ENCODE measurements at regions not wholly inside any gene's neighbourhood (a gene's known extent, or its start where the extent isn't known, plus 50 kb on each side); places are given as distances from the start of the nearest gene placed in this dataset.

GRCh38 chr15:29560896-29561295 is 261.4 kb downstream of the TJP1 start:
- Mint-ChIP-seq H3K27ac (no peak overlapping the region), H3K4me1 (peaks cover 10% of the 10 kb centered on the region), H3K9me3 (peaks cover 17% of the 10 kb centered on the region), H3K4me3 (no peak overlapping the region), H3K36me3 (no peaks in the 10 kb centered on the region), H3K27me3 (ENCODE audit: low read depth) (peaks cover 71% of the 10 kb centered on the region)
- DNase-seq (ENCODE audit: low spot score in 2 of 2, unreplicated experiment in 2 of 2) = no peak
- TF ChIP-seq CTCF (IDR thresholded peaks at IDR 0.05; ENCODE audit: unreplicated experiment) = no peak

- Mint-ChIP-seq H3K36me3 (no peaks in the 10 kb centered on the region), H3K9me3 (peaks cover 15% of the 10 kb centered on the region), H3K27me3 (ENCODE audit: low read depth) (peaks cover 59% of the 10 kb centered on the region), H3K27ac (no peak overlapping the region), H3K4me3 (no peak overlapping the region), H3K4me1 (peaks cover 10% of the 10 kb centered on the region)
- no peak for DNase-seq (ENCODE audit: low spot score in 2 of 2, unreplicated experiment in 2 of 2)
- TF ChIP-seq CTCF (IDR thresholded peaks at IDR 0.05; ENCODE audit: unreplicated experiment) = no peak
These were observed 264.0 kb downstream of the TJP1 start for GRCh38 chr15:29558261-29558660.

GRCh38 chr15:29557171-29557570 is 265.1 kb downstream of the TJP1 start:
- DNase-seq (ENCODE audit: low spot score in 2 of 2, unreplicated experiment in 2 of 2) = no peak
- no peaks in the 10 kb centered on the region for H3K36me3 Mint-ChIP-seq
- peaks cover 11% of the 10 kb centered on the region for H3K9me3 Mint-ChIP-seq
- peaks cover 10% of the 10 kb centered on the region for H3K4me1 Mint-ChIP-seq
- H3K4me3 Mint-ChIP-seq = no peak overlapping the region
- H3K27ac Mint-ChIP-seq = no peak overlapping the region
- TF ChIP-seq CTCF (IDR thresholded peaks at IDR 0.05; ENCODE audit: unreplicated experiment) = no peak
- peaks cover 59% of the 10 kb centered on the region for H3K27me3 Mint-ChIP-seq (ENCODE audit: low read depth)

- Mint-ChIP-seq H3K9me3 (peaks cover 5% of the 10 kb centered on the region), H3K36me3 (no peaks in the 10 kb centered on the region), H3K27ac (no peak overlapping the region), H3K4me3 (no peak overlapping the region), H3K27me3 (ENCODE audit: low read depth) (peaks cover 53% of the 10 kb centered on the region), H3K4me1 (peaks cover 10% of the 10 kb centered on the region)
- no peak for DNase-seq (ENCODE audit: low spot score in 2 of 2, unreplicated experiment in 2 of 2)
- no peak for TF ChIP-seq CTCF (IDR thresholded peaks at IDR 0.05; ENCODE audit: unreplicated experiment)
These were observed 265.9 kb downstream of the TJP1 start for GRCh38 chr15:29556380-29556779.

GRCh38 chr15:29554531-29554930 is 267.7 kb downstream of the TJP1 start:
- H3K27ac Mint-ChIP-seq = no peak overlapping the region
- H3K4me3 Mint-ChIP-seq = no peak overlapping the region
- no peak for DNase-seq (ENCODE audit: low spot score in 2 of 2, unreplicated experiment in 2 of 2)
- no peaks in the 10 kb centered on the region for H3K36me3 Mint-ChIP-seq
- peaks cover 10% of the 10 kb centered on the region for H3K4me1 Mint-ChIP-seq
- peaks cover 50% of the 10 kb centered on the region for H3K27me3 Mint-ChIP-seq (ENCODE audit: low read depth)
- peaks cover 5% of the 10 kb centered on the region for H3K9me3 Mint-ChIP-seq
- no peak for TF ChIP-seq CTCF (IDR thresholded peaks at IDR 0.05; ENCODE audit: unreplicated experiment)

- Mint-ChIP-seq H3K36me3 (peaks cover 7% of the 10 kb centered on the region), H3K4me3 (no peak overlapping the region), H3K27ac (no peak overlapping the region), H3K4me1 (no peaks in the 10 kb centered on the region), H3K27me3 (ENCODE audit: low read depth) (peaks cover 20% of the 10 kb centered on the region), H3K9me3 (peaks cover 11% of the 10 kb centered on the region)
- DNase-seq (ENCODE audit: low spot score in 2 of 2, unreplicated experiment in 2 of 2) = no peak
- TF ChIP-seq CTCF (IDR thresholded peaks at IDR 0.05; ENCODE audit: unreplicated experiment) = no peak
These were observed 271.3 kb downstream of the TJP1 start for GRCh38 chr15:29550834-29551465.
